HG03175 (cell line): ENCODE measurements at regions not wholly inside any gene's neighbourhood (a gene's known extent, or its start where the extent isn't known, plus 50 kb on each side); places are given as distances from the start of the nearest gene placed in this dataset.
"Not testable (repeated sequence)": the region's sequence is repeated elsewhere in the genome, so short reads cannot be mapped to it uniquely, and the experiment has no call there.

Source experiments
- ATAC-seq: cut with Tn5 transposase; IDR thresholded peaks from one replicate; pipeline ENCODE4 v1.9.1; 2021; ENCODE audit warnings: mild to moderate bottlenecking, moderate library complexity; ENCODE audit not compliant: unreplicated experiment

- ATAC-seq, result no peak
These were observed 208.1 kb upstream of the NR2F2 start for GRCh38 chr15:96122077-96123027.

GRCh38 chr15:96123028-96123400, 207.5 kb upstream of the NR2F2 start:
- ATAC-seq, result no peak

GRCh38 chr15:96123630-96124187, 206.8 kb upstream of the NR2F2 start:
- no peak for ATAC-seq

- ATAC-seq, result no peak
These were observed 206.1 kb upstream of the NR2F2 start for GRCh38 chr15:96124436-96124835.

- ATAC-seq, result no peak
These were observed 204.6 kb upstream of the NR2F2 start for GRCh38 chr15:96125721-96126415.

GRCh38 chr15:96126859-96127258, 203.6 kb upstream of the NR2F2 start:
- ATAC-seq, result no peak

GRCh38 chr15:96130734-96131133, 199.8 kb upstream of the NR2F2 start:
- ATAC-seq, result no peak

GRCh38 chr15:96132126-96132525, 198.4 kb upstream of the NR2F2 start:
- no peak for ATAC-seq

- ATAC-seq, result no peak
These were observed 195.1 kb upstream of the NR2F2 start for GRCh38 chr15:96135166-96136093.

GRCh38 chr15:96138985-96139384, 191.5 kb upstream of the NR2F2 start:
- ATAC-seq, result no peak

- no peak for ATAC-seq
These were observed 188.0 kb upstream of the NR2F2 start for GRCh38 chr15:96142498-96142897.

GRCh38 chr15:96144734-96145133, 185.8 kb upstream of the NR2F2 start:
- ATAC-seq, result no peak

- ATAC-seq, result no peak
These were observed 183.8 kb upstream of the NR2F2 start for GRCh38 chr15:96146726-96147125.

- no peak for ATAC-seq
These were observed 183.2 kb upstream of the NR2F2 start for GRCh38 chr15:96147267-96147666.

GRCh38 chr15:96150254-96150653, 180.2 kb upstream of the NR2F2 start:
- no peak for ATAC-seq

GRCh38 chr15:96151749-96152148, 178.8 kb upstream of the NR2F2 start:
- not testable (repeated sequence) for ATAC-seq

GRCh38 chr15:96153929-96154328, 176.6 kb upstream of the NR2F2 start:
- ATAC-seq, result no peak

- no peak for ATAC-seq
These were observed 171.6 kb upstream of the NR2F2 start for GRCh38 chr15:96158938-96159337.

- ATAC-seq, result no peak
These were observed 170.2 kb upstream of the NR2F2 start for GRCh38 chr15:96160269-96160668.

GRCh38 chr15:96160800-96161199, 169.7 kb upstream of the NR2F2 start:
- no peak for ATAC-seq

GRCh38 chr15:96162322-96162721, 168.2 kb upstream of the NR2F2 start:
- no peak for ATAC-seq
